HepG2 (cell line): ENCODE measurements at regions not wholly inside any gene's neighbourhood (a gene's known extent, or its start where the extent isn't known, plus 50 kb on each side); places are given as distances from the start of the nearest gene placed in this dataset.

Experiments
- FOXP1 ChIP-seq, 2 experiments: fragments of 450-650 bp in 1 of 2; IDR thresholded peaks; 2 replicates each; pipeline ENCODE4 v1.6.1; 2017 to 2018; ENCODE audit warnings: antibody characterized with exemption in 1 of 2
- GFI1 ChIP-seq: sonication (generic); formaldehyde crosslinking; IDR thresholded peaks from 2 replicates; pipeline ENCODE4 v1.5.0; 2020; ENCODE audit warnings: missing genetic modification reagents, mild to moderate bottlenecking, borderline replicate concordance
- ISX ChIP-seq: sonication (generic); formaldehyde crosslinking; conservative IDR thresholded peaks from 2 replicates; pipeline ENCODE4 v1.5.0; 2020; ENCODE audit warnings: missing genetic modification reagents
- NR1H2 ChIP-seq: sonication (generic); formaldehyde crosslinking; IDR thresholded peaks from 2 replicates; pipeline ENCODE4 v1.8.1; 2022; ENCODE audit warnings: low read depth, missing genetic modification reagents, borderline replicate concordance
- PCBP2 ChIP-seq: fragments of 200-400 bp; formaldehyde crosslinking; optimal IDR thresholded peaks from 2 replicates; pipeline ENCODE3; 2018; ENCODE audit warnings: low read length, low read depth; ENCODE audit not compliant: poor library complexity, severe bottlenecking
- SKI ChIP-seq: fragments of 450-650 bp; IDR thresholded peaks from one replicate; pipeline ENCODE4 v1.6.1; 2018; ENCODE audit warnings: mild to moderate bottlenecking; ENCODE audit not compliant: partially characterized antibody
- ZNF549 ChIP-seq: sonication (generic); formaldehyde crosslinking; IDR thresholded peaks from 2 replicates; pipeline ENCODE4 v1.5.0; 2020; ENCODE audit warnings: missing genetic modification reagents
- ZNF891 ChIP-seq: sonication (generic); formaldehyde crosslinking; IDR thresholded peaks from 2 replicates; pipeline ENCODE4 v1.5.0; 2020; ENCODE audit warnings: mild to moderate bottlenecking, missing genetic modification reagents
- ZSCAN22 ChIP-seq: sonication (generic); formaldehyde crosslinking; IDR thresholded peaks from 2 replicates; pipeline ENCODE4 v1.4.0; 2020; ENCODE audit warnings: mild to moderate bottlenecking, missing genetic modification reagents
- TF ChIP-seq, protein P1 (sequence below): sonication (generic); formaldehyde crosslinking; IDR thresholded peaks from 2 replicates; pipeline ENCODE4 v1.4.0; 2020; ENCODE audit warnings: mild to moderate bottlenecking, missing genetic modification reagents
- TF ChIP-seq, protein P2 (sequence below): sonication (generic); formaldehyde crosslinking; conservative IDR thresholded peaks from 2 replicates; pipeline ENCODE4 v1.4.0; 2020; ENCODE audit warnings: missing genetic modification reagents
- TF ChIP-seq, protein P3 (sequence below): sonication (generic); formaldehyde crosslinking; IDR thresholded peaks from 2 replicates; pipeline ENCODE4 v1.8.0; 2023; ENCODE audit warnings: mild to moderate bottlenecking, missing genetic modification reagents
- TF ChIP-seq, protein P4 (sequence below): sonication (generic); formaldehyde crosslinking; IDR thresholded peaks from 2 replicates; pipeline ENCODE4 v1.9.0; 2021; ENCODE audit warnings: missing genetic modification reagents, borderline replicate concordance
- TF ChIP-seq, protein P5 (sequence below): sonication (generic); formaldehyde crosslinking; IDR thresholded peaks from 2 replicates; pipeline ENCODE4 v1.4.0; 2020; ENCODE audit warnings: missing genetic modification reagents

DNA sequence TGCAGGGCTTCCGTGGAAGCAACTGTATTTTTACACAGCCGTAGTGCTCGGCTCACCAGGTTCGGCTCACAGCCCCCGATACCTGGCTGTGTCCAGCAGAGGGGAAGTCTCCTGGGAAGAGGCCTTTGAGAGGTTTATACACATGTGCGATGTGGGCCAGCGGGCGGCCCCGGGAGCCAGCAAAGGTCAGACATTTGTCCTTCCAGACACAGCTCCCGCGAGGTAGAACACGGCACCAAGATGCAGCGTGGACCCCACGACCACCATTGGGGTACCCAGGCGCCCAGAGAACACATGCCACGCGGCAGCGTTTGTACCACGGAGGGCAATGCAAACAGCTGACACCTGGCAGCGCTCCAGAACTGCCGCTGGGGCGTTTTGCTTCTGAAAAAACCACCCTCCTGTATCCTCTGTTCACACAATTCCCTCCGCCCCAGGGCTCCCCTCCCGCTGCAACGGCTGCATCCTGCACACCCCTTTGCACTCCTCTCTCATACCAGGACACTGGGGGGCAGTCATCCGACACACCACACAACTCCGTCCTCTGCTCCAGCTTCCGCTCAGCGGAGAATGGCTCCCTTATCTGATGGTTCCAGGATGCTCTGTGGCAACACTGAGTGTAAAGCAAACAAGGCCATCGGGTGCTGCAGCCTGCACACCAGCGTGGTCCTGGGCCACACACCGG lies 235.3 kb downstream of the SYK start (continued):
- no peak for TF ChIP-seq PCBP2
- TF ChIP-seq, protein P1, sequence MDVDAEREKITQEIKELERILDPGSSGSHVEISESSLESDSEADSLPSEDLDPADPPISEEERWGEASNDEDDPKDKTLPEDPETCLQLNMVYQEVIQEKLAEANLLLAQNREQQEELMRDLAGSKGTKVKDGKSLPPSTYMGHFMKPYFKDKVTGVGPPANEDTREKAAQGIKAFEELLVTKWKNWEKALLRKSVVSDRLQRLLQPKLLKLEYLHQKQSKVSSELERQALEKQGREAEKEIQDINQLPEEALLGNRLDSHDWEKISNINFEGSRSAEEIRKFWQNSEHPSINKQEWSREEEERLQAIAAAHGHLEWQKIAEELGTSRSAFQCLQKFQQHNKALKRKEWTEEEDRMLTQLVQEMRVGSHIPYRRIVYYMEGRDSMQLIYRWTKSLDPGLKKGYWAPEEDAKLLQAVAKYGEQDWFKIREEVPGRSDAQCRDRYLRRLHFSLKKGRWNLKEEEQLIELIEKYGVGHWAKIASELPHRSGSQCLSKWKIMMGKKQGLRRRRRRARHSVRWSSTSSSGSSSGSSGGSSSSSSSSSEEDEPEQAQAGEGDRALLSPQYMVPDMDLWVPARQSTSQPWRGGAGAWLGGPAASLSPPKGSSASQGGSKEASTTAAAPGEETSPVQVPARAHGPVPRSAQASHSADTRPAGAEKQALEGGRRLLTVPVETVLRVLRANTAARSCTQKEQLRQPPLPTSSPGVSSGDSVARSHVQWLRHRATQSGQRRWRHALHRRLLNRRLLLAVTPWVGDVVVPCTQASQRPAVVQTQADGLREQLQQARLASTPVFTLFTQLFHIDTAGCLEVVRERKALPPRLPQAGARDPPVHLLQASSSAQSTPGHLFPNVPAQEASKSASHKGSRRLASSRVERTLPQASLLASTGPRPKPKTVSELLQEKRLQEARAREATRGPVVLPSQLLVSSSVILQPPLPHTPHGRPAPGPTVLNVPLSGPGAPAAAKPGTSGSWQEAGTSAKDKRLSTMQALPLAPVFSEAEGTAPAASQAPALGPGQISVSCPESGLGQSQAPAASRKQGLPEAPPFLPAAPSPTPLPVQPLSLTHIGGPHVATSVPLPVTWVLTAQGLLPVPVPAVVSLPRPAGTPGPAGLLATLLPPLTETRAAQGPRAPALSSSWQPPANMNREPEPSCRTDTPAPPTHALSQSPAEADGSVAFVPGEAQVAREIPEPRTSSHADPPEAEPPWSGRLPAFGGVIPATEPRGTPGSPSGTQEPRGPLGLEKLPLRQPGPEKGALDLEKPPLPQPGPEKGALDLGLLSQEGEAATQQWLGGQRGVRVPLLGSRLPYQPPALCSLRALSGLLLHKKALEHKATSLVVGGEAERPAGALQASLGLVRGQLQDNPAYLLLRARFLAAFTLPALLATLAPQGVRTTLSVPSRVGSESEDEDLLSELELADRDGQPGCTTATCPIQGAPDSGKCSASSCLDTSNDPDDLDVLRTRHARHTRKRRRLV (CRISPR knock-in tag), result no peak
- TF ChIP-seq GFI1 (CRISPR knock-in tag), result peak; percentile 100; the same call in 1 of the 2 replicates
- peak; percentile 46; the same call in 1 of the 2 replicates for TF ChIP-seq NR1H2
- TF ChIP-seq, protein P2, sequence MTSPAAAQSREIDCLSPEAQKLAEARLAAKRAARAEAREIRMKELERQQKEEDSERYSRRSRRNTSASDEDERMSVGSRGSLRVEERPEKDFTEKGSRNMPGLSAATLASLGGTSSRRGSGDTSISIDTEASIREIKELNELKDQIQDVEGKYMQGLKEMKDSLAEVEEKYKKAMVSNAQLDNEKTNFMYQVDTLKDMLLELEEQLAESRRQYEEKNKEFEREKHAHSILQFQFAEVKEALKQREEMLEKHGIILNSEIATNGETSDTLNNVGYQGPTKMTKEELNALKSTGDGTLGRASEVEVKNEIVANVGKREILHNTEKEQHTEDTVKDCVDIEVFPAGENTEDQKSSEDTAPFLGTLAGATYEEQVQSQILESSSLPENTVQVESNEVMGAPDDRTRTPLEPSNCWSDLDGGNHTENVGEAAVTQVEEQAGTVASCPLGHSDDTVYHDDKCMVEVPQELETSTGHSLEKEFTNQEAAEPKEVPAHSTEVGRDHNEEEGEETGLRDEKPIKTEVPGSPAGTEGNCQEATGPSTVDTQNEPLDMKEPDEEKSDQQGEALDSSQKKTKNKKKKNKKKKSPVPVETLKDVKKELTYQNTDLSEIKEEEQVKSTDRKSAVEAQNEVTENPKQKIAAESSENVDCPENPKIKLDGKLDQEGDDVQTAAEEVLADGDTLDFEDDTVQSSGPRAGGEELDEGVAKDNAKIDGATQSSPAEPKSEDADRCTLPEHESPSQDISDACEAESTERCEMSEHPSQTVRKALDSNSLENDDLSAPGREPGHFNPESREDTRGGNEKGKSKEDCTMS, result no peak
- TF ChIP-seq, protein P3, sequence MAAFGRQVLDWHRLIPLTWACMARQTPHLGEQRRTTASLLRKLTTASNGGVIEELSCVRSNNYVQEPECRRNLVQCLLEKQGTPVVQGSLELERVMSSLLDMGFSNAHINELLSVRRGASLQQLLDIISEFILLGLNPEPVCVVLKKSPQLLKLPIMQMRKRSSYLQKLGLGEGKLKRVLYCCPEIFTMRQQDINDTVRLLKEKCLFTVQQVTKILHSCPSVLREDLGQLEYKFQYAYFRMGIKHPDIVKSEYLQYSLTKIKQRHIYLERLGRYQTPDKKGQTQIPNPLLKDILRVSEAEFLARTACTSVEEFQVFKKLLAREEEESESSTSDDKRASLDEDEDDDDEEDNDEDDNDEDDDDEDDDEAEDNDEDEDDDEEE (CRISPR knock-in tag), result no peak
- TF ChIP-seq, protein P4, sequence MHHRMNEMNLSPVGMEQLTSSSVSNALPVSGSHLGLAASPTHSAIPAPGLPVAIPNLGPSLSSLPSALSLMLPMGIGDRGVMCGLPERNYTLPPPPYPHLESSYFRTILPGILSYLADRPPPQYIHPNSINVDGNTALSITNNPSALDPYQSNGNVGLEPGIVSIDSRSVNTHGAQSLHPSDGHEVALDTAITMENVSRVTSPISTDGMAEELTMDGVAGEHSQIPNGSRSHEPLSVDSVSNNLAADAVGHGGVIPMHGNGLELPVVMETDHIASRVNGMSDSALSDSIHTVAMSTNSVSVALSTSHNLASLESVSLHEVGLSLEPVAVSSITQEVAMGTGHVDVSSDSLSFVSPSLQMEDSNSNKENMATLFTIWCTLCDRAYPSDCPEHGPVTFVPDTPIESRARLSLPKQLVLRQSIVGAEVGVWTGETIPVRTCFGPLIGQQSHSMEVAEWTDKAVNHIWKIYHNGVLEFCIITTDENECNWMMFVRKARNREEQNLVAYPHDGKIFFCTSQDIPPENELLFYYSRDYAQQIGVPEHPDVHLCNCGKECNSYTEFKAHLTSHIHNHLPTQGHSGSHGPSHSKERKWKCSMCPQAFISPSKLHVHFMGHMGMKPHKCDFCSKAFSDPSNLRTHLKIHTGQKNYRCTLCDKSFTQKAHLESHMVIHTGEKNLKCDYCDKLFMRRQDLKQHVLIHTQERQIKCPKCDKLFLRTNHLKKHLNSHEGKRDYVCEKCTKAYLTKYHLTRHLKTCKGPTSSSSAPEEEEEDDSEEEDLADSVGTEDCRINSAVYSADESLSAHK (CRISPR knock-in tag), result 0 out of 2 replicates have a peak, but pooled peaks have one; percentile 63
- peak; percentile 71; the same call in 1 of the 2 replicates for TF ChIP-seq ZNF891 (CRISPR knock-in tag)
- no peak for TF ChIP-seq FOXP1 (IDR thresholded peaks at IDR 0.05)
- peak; percentile 86 for TF ChIP-seq FOXP1 (CRISPR knock-in tag; IDR thresholded peaks at IDR 0.05)
- TF ChIP-seq ZNF549 (CRISPR knock-in tag), result no peak
- TF ChIP-seq, protein P5, sequence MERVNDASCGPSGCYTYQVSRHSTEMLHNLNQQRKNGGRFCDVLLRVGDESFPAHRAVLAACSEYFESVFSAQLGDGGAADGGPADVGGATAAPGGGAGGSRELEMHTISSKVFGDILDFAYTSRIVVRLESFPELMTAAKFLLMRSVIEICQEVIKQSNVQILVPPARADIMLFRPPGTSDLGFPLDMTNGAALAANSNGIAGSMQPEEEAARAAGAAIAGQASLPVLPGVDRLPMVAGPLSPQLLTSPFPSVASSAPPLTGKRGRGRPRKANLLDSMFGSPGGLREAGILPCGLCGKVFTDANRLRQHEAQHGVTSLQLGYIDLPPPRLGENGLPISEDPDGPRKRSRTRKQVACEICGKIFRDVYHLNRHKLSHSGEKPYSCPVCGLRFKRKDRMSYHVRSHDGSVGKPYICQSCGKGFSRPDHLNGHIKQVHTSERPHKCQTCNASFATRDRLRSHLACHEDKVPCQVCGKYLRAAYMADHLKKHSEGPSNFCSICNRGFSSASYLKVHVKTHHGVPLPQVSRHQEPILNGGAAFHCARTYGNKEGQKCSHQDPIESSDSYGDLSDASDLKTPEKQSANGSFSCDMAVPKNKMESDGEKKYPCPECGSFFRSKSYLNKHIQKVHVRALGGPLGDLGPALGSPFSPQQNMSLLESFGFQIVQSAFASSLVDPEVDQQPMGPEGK (CRISPR knock-in tag), result peak; percentile 96
- TF ChIP-seq SKI, result peak; percentile 94
- no peak for TF ChIP-seq ISX (CRISPR knock-in tag)
- 0 out of 2 replicates have a peak, but pooled peaks have one; percentile 31 for TF ChIP-seq ZSCAN22 (CRISPR knock-in tag)
